GM21619 (cell line): ENCODE measurements at regions not wholly inside any gene's neighbourhood (a gene's known extent, or its start where the extent isn't known, plus 50 kb on each side); places are given as distances from the start of the nearest gene placed in this dataset.
A peak's percentile ranks its signal among the peaks of the same experiment; 100 is the strongest.
"Not testable (repeated sequence)": the region's sequence is repeated elsewhere in the genome, so short reads cannot be mapped to it uniquely, and the experiment has no call there.

Experiments used
- ATAC-seq: cut with Tn5 transposase; IDR thresholded peaks from one replicate; pipeline ENCODE4 v1.9.1; 2021; ENCODE audit not compliant: unreplicated experiment

GRCh38 chr10:123309731-123310130, 155.5 kb downstream of the BUB3 start:
- ATAC-seq = no peak

- no peak for ATAC-seq
Measured at GRCh38 chr10:123316776-123317175, 162.6 kb downstream of the BUB3 start.

GRCh38 chr10:123318516-123318915, 164.3 kb downstream of the BUB3 start:
- ATAC-seq = no peak

GRCh38 chr10:123320091-123320490, 165.9 kb downstream of the BUB3 start:
- ATAC-seq = no peak

- ATAC-seq = no peak
Measured at GRCh38 chr10:123323884-123324283, 169.7 kb downstream of the BUB3 start.

GRCh38 chr10:123325663-123326190, 171.5 kb downstream of the BUB3 start:
- ATAC-seq = no peak

GRCh38 chr10:123326674-123327073, 172.5 kb downstream of the BUB3 start:
- ATAC-seq = no peak

- peak; percentile 86 for ATAC-seq
Measured at GRCh38 chr10:123327450-123327849, 173.2 kb downstream of the BUB3 start.

- no peak for ATAC-seq
Measured at GRCh38 chr10:123327896-123328295, 173.7 kb downstream of the BUB3 start.

- ATAC-seq = no peak
Measured at GRCh38 chr10:123331438-123331837, 177.2 kb downstream of the BUB3 start.

GRCh38 chr10:123346581-123346980, 192.4 kb downstream of the BUB3 start:
- no peak for ATAC-seq

- no peak for ATAC-seq
Measured at GRCh38 chr10:123348691-123349572, 194.7 kb downstream of the BUB3 start.

GRCh38 chr10:123351715-123352114, 197.5 kb downstream of the BUB3 start:
- no peak for ATAC-seq

- ATAC-seq = no peak
Measured at GRCh38 chr10:123354521-123354920, 200.3 kb downstream of the BUB3 start.

GRCh38 chr10:123355748-123356481, 201.7 kb downstream of the BUB3 start:
- no peak for ATAC-seq

- no peak for ATAC-seq
Measured at GRCh38 chr10:123356799-123357198, 202.6 kb downstream of the BUB3 start.

GRCh38 chr10:123357421-123357930, 203.3 kb downstream of the BUB3 start:
- no peak for ATAC-seq

GRCh38 chr10:123359539-123359938, 205.3 kb downstream of the BUB3 start:
- ATAC-seq = peak; percentile 63

GRCh38 chr10:123361832-123362231, 207.6 kb downstream of the BUB3 start:
- no peak for ATAC-seq

- ATAC-seq = no peak
Measured at GRCh38 chr10:123367195-123367594, 213.0 kb downstream of the BUB3 start.

GRCh38 chr10:123371626-123372025, 217.4 kb downstream of the BUB3 start:
- not testable (repeated sequence) for ATAC-seq

GRCh38 chr10:123373591-123373990, 219.4 kb downstream of the BUB3 start:
- no peak for ATAC-seq
